Ovary (tissue), 7 donors: ENCODE measurements at regions not wholly inside any gene's neighbourhood (a gene's known extent, or its start where the extent isn't known, plus 50 kb on each side); places are given as distances from the start of the nearest gene placed in this dataset.
"Not testable (repeated sequence)": the region's sequence is repeated elsewhere in the genome, so short reads cannot be mapped to it uniquely, and the experiment has no call there.

Experiments
- DNase-seq, 5 donors: peaks; one replicate each; pipeline ENCODE4 v3.0.0-alpha.2; 2019 to 2020
- H3K27ac ChIP-seq, 2 donors: fragments of 200-600 bp; one replicate each; pipeline versions ENCODE4 v1.5.1 to v1.8.0; 2019 to 2022
- H3K27me3 ChIP-seq: fragments of 200-600 bp; one replicate; pipeline ENCODE4 v1.8.0; 2022
- H3K36me3 ChIP-seq: fragments of 200-600 bp; sonication (generic); one replicate; pipeline ENCODE4 v1.5.1; 2019
- H3K4me1 ChIP-seq: one replicate; pipeline ENCODE4 v1.8.1; 2013; ENCODE audit warnings: mild to moderate bottlenecking, moderate library complexity; ENCODE audit not compliant: insufficient read depth
- H3K4me3 ChIP-seq: fragments of 200-600 bp; sonication (generic); one replicate; pipeline ENCODE4 v1.5.1; 2017
- H3K9me3 ChIP-seq, 2 donors: fragments of 200-600 bp in 1 of 2; sonication (generic) in 1 of 2; one replicate each; pipeline versions ENCODE4 v1.5.1 to v1.8.1; 2013 to 2019; ENCODE audit warnings: mild to moderate bottlenecking in 1 of 2, moderate library complexity in 1 of 2
- CTCF ChIP-seq, 3 donors: fragments of 450-650 bp in 2 of 3; fragments of 200-600 bp in 1 of 3; IDR thresholded peaks; one replicate each; pipeline versions ENCODE4 v1.5.1 to v1.8.0; 2016 to 2022; ENCODE audit warnings: antibody characterized with exemption in 3 of 3, mild to moderate bottlenecking in 1 of 3
- EP300 ChIP-seq: sonication (generic); formaldehyde crosslinking; IDR thresholded peaks from one replicate; pipeline ENCODE4 v1.6.1; 2017; ENCODE audit warnings: antibody characterized with exemption
- POLR2A ChIP-seq: fragments of 450-650 bp; IDR thresholded peaks from one replicate; pipeline ENCODE4 v1.6.1; 2017; ENCODE audit warnings: antibody characterized with exemption, mild to moderate bottlenecking, moderate library complexity
- WGBS, 3 donors: extraction: QIAGEN DNeasy Blood & Tissue Kit in 1 of 3; methylation state at CpG; one replicate each; pipeline versions ENCODE4 v1.1.5 to v1.1.7; 2013 to 2017; 5-methylcytosine and 5-hydroxymethylcytosine counted together
- intact Hi-C, 4 donors: fragments of 100-400 bp; cut with DNase I; formaldehyde crosslinking; loops; one replicate each; pipeline versions ENCODE4 v1.11.0 to v1.15.1; 2022 to 2023
- donor health status: DM: no; HTN: no; CAD: no; lungs with moderate emphysema.
- donor health status: DM: no; HTN: no; CAD: no.
- donor health status: Bipolar disorder and iron deficiency.
- donor health status: DM: no; HTN: no; CAD: no.
- donor health status: DM: yes; HTN: yes; CAD: no.

GRCh38 chr1:232571523-232571922 lies 58.4 kb downstream of the SIPA1L2 start:
- intact Hi-C loops = no loop called here
- 82 to 84% (median 83%) methylated on average over 5 of the region's 5 CpGs for WGBS, 3 donors
- H3K27me3 ChIP-seq = no peaks in the 10 kb centered on the region
- TF ChIP-seq POLR2A (no peak), EP300 (no peak), CTCF (IDR thresholded peaks at IDR 0.05) (no peak)
- H3K27ac ChIP-seq = no peak overlapping the region
- peaks cover 12% of the 10 kb centered on the region for H3K4me1 ChIP-seq
- H3K4me3 ChIP-seq = no peak overlapping the region
- no peaks in the 10 kb centered on the region for H3K9me3 ChIP-seq
- no peak for DNase-seq
- no peaks in the 10 kb centered on the region for H3K36me3 ChIP-seq

DNA sequence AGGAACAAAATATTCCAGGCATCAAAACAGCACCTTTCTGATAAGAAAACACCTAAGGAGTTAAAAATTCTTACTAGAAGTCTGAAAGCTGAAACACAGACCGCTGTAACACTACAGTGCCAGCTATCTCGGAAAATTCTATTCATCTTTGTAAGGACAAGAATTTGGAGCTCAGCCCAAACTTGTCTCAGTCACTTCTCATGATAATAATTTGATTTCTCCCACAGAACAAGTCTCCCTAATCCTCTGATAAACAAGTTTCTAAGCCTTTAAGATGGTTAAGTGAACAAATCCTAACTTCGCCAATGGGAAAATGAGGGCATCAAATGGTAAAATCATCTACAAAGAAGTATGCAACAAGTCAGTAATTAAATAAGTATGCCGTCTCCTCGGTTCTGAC lies 59.9 kb downstream of the SIPA1L2 start:
- Histone ChIP-seq H3K4me1 (peaks cover 12% of the 10 kb centered on the region), H3K9me3 (no peaks in the 10 kb centered on the region), H3K4me3 (no peak overlapping the region), H3K36me3 (no peaks in the 10 kb centered on the region), H3K27me3 (no peaks in the 10 kb centered on the region), H3K27ac (no peak overlapping the region)
- TF ChIP-seq EP300 (no peak), CTCF (IDR thresholded peaks at IDR 0.05) (no peak), POLR2A (no peak)
- WGBS, 3 donors = 45 to 47% (median 47%) methylated on average over 5 of the region's 5 CpGs
- DNase-seq = no peak
- intact Hi-C loops = no loop called here

DNA sequence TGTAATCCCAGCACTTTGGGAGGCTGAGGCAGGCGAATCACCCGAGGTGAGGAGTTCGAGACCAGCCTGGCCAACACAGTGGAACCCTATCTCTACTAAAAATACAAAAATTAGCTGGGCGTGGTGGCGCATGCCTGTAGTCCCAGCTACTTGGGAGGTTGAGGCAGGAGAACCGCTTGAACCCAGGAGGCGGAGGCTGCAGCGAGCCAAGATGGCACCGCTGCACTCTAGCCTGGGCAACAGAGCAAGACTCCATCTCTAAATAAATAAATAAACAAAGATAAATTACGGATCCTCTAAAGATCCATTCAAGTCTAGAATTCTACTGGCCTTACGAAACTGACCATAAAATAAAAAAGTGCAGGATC lies 60.4 kb downstream of the SIPA1L2 start:
- H3K4me3 ChIP-seq, H3K9me3 ChIP-seq, H3K27ac ChIP-seq, DNase-seq, H3K27me3 ChIP-seq, intact Hi-C loops, H3K36me3 ChIP-seq: not testable (repeated sequence)
- H3K4me1 ChIP-seq = peaks cover 12% of the 10 kb centered on the region
- 94 to 95% (median 94%) methylated on average over 11 of the region's 11 CpGs for WGBS, 3 donors

DNA sequence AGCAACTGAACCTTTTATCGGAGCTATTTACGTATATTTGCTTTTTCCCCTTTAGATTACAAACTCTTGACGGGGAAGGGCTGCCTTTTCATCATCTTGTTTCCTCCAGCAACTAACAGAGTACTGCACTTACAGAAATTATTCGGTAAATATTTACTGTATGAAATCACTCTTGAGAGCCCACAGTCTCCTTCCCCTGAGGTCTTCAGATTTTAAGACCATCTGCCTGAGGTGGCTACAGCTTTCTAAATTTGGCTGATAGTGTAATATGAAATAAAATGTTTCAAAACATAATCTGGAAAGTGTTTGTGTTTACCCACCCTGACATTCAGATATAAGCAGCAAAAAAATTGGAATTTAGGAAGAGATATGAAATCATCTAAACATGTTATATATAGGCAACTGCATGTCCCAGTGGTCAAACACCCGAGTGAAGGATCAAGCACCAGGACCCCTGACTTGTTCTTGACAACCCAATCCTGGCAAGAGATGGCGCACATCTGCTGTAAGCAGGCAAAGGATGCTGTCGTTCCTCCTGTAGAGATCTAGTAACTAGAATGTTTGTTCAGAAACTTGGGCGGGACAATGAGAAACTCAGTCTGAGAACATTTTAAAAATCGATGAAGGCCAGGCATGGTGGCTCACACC lies 60.9 kb downstream of the SIPA1L2 start:
- Histone ChIP-seq H3K9me3 (no peaks in the 10 kb centered on the region), H3K36me3 (no peaks in the 10 kb centered on the region), H3K4me3 (no peak overlapping the region), H3K27ac (no peak overlapping the region), H3K4me1 (peaks cover 11% of the 10 kb centered on the region), H3K27me3 (no peaks in the 10 kb centered on the region)
- DNase-seq = no peak
- WGBS, 3 donors = 60 to 75% (median 65%) methylated on average over 9 of the region's 9 CpGs
- TF ChIP-seq EP300 = no peak
- TF ChIP-seq CTCF (IDR thresholded peaks at IDR 0.05) = no peak
- no peak for TF ChIP-seq POLR2A
- intact Hi-C loops = no loop called here

- peaks cover 10% of the 10 kb centered on the region for H3K4me1 ChIP-seq
- no peak overlapping the region for H3K27ac ChIP-seq
- WGBS, 3 donors = 75 to 90% (median 83%) methylated on average over 2 of the region's 2 CpGs
Observed at GRCh38 chr1:232568331-232568852, 61.5 kb downstream of the SIPA1L2 start.

More at GRCh38 chr1:232568331-232568852, 61.5 kb downstream of the SIPA1L2 start:
- intact Hi-C loops = no loop called here
- no peaks in the 10 kb centered on the region for H3K9me3 ChIP-seq
- TF ChIP-seq EP300 = no peak
- no peak for TF ChIP-seq POLR2A
- TF ChIP-seq CTCF (IDR thresholded peaks at IDR 0.05) = no peak
- no peaks in the 10 kb centered on the region for H3K27me3 ChIP-seq
- no peak overlapping the region for H3K4me3 ChIP-seq
- H3K36me3 ChIP-seq = no peaks in the 10 kb centered on the region
- DNase-seq = peak in 1 of 5 donors; percentile 34
